ENCODE measurements at regions not wholly inside any gene's neighbourhood (a gene's known extent, or its start where the extent isn't known, plus 50 kb on each side); places are given as distances from the start of the nearest gene placed in this dataset.

DNA sequence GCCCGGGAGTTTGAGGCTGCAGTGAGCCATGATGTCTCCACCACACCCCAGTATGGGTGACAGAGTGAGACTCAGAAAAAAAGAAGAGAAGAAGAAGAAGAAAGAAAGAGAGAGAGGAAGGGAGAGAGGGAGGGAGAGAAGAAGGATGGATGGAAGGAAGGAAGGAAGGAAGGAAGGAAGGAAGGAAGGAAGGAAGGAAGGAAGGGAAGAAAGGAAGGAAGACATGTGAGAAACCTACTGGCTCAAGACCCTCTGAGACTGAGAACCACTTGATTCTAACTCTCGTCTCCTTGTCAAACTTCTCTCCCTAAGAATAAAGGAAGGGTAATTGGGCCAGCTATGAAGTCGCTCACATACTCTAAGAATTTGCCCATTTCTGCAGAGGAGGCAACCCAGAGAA, 148.1 kb upstream of the UBE2E1 start:
- Mint-ChIP-seq H3K36me3 (no peaks in the 10 kb centered on the region), H3K4me1 (peaks cover 10% of the 10 kb centered on the region), H3K9me3 (no peaks in the 10 kb centered on the region), H3K27ac (no peak overlapping the region), H3K4me3 (no peak overlapping the region)
- DNase-seq (ENCODE audit: low spot score in 2 of 2), result no peak
- ATAC-seq, result no peak

DNA sequence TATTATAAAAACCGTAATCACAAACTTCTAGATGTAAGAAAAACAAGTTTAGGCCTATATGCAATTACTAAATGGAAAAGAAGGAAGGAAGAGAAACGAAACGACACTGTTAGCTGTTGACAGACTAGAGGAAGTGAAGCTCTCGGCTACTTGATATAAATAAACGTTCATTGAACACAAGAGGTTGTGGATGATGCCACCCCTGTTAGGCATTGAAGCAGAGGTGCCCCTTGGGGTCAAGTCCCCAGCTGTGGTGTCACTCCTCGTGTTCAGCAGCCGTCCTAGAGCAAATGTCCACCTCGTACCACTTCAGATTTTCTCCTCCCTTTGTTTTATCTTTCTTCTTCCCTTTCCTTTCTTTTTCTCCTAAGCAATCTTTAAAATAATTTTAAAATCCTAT, 146.5 kb upstream of the UBE2E1 start:
- no peak for ATAC-seq
- Mint-ChIP-seq H3K4me3 (no peak overlapping the region), H3K27ac (no peak overlapping the region)

DNA sequence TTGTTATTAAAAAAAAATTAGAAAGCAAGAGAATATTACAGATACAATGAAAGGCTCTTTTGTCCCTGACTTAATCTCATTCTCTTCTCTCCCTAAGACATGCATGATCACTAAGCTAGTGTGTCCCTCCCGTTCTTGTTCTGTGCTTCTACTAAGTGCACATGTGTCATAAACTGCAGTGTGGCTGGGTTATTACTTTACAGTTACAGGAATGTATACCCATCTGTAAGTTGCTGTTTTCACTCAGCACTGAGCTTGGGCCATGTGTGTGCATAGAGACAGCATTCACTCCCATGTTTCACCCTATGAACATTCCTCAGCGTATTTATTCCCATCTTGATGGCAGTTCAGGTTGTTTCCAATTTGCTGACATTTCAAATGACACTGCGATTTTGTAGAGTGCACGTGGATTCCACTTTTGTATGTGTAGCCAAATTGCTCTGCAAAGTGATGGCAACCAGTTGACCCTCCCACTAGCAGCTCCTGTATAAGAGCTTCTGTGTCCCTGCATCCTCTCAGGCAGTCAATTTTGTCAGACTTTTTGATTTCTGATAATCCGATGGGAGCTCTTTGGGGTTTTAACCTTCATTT, 145.8 kb upstream of the UBE2E1 start:
- ATAC-seq (no peak), DNase-seq (ENCODE audit: low spot score in 2 of 2) (no peak)
- Mint-ChIP-seq H3K9me3 (no peaks in the 10 kb centered on the region), H3K27ac (no peak overlapping the region), H3K36me3 (no peaks in the 10 kb centered on the region), H3K4me1 (peaks cover 10% of the 10 kb centered on the region), H3K4me3 (no peak overlapping the region)

More for the DNA sequence above, 146.5 kb upstream of the UBE2E1 start:
- H3K4me1 Mint-ChIP-seq, result peaks cover 10% of the 10 kb centered on the region
- H3K36me3 Mint-ChIP-seq, result no peaks in the 10 kb centered on the region
- H3K9me3 Mint-ChIP-seq, result no peaks in the 10 kb centered on the region
- DNase-seq (ENCODE audit: low spot score in 2 of 2), result no peak

DNA sequence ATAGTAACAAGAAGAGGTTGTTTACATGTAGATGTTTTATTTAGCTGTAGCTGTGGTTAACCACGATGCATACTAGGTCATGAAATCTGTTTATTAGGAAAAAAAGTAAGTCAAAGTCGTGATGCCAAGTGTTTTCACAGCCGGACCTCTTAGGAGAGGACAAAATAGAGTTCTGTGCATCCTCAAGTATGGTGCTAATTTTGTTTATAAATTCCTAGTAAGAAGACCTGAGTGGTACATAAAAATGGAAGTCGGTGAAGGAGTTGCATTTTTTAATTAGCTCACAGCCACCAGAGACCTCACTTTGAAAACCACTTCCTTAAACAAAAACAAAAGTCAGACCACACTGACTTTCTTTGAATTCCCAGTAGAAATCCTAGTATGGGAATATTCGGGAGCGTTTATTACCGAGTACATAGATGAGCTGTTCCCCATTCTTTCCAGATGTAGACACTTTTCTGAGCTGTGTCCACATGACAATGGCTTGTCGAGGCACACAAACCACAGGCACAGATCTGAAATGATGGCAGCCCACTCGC, 143.6 kb upstream of the UBE2E1 start:
- DNase-seq (ENCODE audit: low spot score in 2 of 2) (no peak), ATAC-seq (no peak)
- Mint-ChIP-seq H3K9me3 (no peaks in the 10 kb centered on the region), H3K36me3 (no peaks in the 10 kb centered on the region), H3K27ac (no peak overlapping the region), H3K4me1 (peaks cover 10% of the 10 kb centered on the region), H3K4me3 (no peak overlapping the region)

DNA sequence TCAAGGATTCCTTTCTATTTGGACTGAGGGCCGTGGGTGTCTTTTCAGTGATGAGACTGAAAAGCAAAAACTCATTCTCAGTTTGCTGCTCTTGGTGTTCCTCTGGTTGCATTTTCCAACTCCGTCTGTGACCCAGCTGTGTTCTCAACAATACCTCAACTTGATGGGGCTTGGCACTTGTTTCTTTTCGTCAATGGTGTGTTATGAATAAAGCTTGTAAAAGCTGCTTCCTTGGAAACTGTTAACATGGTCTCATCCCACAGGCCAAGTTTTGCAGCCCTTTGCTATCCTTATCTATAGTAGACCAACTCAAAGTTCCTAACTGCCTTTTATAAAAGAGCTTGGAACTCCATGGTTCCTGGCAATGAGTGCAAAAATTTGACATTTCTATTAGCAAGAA, 142.5 kb upstream of the UBE2E1 start:
- ATAC-seq (no peak), DNase-seq (ENCODE audit: low spot score in 2 of 2) (no peak)
- Mint-ChIP-seq H3K4me1 (peaks cover 10% of the 10 kb centered on the region), H3K36me3 (no peaks in the 10 kb centered on the region), H3K4me3 (no peak overlapping the region), H3K9me3 (no peaks in the 10 kb centered on the region), H3K27ac (no peak overlapping the region)

DNA sequence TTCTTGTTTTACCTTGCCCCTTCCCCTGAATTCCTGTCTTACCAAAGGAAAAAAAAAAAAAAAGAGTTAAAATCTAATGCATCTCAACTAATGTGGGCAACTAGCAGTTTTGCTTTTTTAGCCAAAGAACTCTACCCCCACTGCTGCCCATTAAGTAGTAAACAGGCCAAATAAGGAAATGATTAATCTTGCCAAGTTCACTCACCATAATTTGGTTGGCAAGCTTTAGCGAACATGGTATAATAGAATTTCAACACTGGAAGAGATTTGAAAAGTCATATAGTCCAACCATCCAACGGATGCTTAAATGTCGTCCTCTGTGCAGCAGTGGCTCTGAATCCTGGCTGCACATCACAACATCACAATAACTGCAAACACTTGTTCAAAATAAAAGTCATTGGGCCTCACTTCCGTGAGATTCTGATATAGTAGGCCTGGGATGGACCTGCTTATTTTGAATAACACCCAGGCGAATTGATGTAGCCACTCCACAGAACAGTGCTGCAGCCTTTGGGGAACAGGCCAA, 142.0 kb upstream of the UBE2E1 start:
- H3K9me3 Mint-ChIP-seq, result no peaks in the 10 kb centered on the region
- ATAC-seq (no peak), DNase-seq (ENCODE audit: low spot score in 2 of 2) (no peak)
- peaks cover 10% of the 10 kb centered on the region for H3K4me1 Mint-ChIP-seq
- H3K36me3 Mint-ChIP-seq, result no peaks in the 10 kb centered on the region
- H3K4me3 Mint-ChIP-seq, result no peak overlapping the region
- H3K27ac Mint-ChIP-seq, result no peak overlapping the region

DNA sequence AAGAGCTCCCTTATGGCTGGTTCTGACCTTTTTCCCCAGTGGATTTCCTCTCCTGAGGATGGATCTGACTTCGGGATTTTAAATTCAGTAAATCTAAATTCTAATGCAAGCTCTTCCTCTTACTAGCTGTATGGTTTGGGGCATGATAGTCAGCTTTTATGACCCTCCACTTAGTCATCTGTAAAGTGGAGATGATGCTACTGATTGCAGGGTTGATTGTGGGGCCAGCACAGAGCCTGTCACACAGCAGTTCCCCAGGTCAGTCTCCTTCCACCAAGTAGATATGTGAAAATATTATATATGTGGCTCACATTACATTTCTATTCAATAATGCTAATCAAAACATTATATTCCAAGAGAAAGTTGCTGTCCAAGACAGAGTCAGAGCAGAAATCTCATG, 141.3 kb upstream of the UBE2E1 start:
- ATAC-seq (peak; percentile 79), DNase-seq (ENCODE audit: low spot score in 2 of 2) (no peak)
- H3K27ac Mint-ChIP-seq, result no peak overlapping the region
- H3K4me1 Mint-ChIP-seq, result peaks cover 10% of the 10 kb centered on the region
- no peaks in the 10 kb centered on the region for H3K9me3 Mint-ChIP-seq
- no peak overlapping the region for H3K4me3 Mint-ChIP-seq
- H3K36me3 Mint-ChIP-seq, result no peaks in the 10 kb centered on the region

DNA sequence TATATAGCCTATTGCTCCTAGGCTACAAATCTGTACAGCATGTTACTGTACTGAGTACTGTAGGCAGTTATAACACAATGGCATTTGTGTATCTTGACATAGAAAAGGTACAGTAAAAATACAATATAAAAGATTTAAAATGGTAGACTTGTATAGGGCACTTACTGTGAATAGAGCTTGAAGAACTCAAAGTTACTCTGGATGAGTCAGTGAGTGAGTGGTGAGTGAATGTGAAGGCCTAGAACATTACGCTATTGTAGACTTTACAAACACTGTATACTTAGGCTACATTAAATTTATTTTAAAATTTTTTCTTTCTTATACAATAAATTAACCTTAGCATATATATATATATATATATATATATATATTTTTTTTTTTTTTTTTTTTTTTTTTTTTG, 140.0 kb upstream of the UBE2E1 start:
- Mint-ChIP-seq H3K27ac (no peak overlapping the region), H3K36me3 (no peaks in the 10 kb centered on the region)

DNA sequence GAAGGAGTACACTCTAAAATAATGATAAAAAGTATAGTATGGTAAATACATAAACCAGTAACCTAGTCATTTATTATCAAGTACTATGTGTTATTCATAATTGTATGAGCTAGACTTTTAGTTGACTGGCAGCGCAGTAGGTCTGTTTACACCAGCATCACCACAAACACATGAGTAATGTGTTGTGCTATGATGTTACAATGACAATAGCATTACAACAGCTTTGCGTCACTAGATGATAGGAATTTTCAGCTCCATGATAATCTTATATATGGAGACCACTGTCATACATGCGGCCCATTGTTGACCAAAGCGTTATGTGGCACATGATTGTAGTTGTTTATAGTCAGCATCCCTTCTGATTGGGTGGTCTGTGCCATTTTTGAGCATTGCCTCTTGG, 138.9 kb upstream of the UBE2E1 start:
- ATAC-seq, result no peak
- Mint-ChIP-seq H3K36me3 (no peaks in the 10 kb centered on the region), H3K27ac (no peak overlapping the region), H3K4me1 (peaks cover 8% of the 10 kb centered on the region), H3K4me3 (no peak overlapping the region), H3K9me3 (no peaks in the 10 kb centered on the region)
- no peak for DNase-seq (ENCODE audit: low spot score in 2 of 2)

More for the DNA sequence above, 140.0 kb upstream of the UBE2E1 start:
- ATAC-seq (no peak), DNase-seq (ENCODE audit: low spot score in 2 of 2) (no peak)
- no peaks in the 10 kb centered on the region for H3K9me3 Mint-ChIP-seq
- no peak overlapping the region for H3K4me3 Mint-ChIP-seq
- H3K4me1 Mint-ChIP-seq, result peaks cover 10% of the 10 kb centered on the region

DNA sequence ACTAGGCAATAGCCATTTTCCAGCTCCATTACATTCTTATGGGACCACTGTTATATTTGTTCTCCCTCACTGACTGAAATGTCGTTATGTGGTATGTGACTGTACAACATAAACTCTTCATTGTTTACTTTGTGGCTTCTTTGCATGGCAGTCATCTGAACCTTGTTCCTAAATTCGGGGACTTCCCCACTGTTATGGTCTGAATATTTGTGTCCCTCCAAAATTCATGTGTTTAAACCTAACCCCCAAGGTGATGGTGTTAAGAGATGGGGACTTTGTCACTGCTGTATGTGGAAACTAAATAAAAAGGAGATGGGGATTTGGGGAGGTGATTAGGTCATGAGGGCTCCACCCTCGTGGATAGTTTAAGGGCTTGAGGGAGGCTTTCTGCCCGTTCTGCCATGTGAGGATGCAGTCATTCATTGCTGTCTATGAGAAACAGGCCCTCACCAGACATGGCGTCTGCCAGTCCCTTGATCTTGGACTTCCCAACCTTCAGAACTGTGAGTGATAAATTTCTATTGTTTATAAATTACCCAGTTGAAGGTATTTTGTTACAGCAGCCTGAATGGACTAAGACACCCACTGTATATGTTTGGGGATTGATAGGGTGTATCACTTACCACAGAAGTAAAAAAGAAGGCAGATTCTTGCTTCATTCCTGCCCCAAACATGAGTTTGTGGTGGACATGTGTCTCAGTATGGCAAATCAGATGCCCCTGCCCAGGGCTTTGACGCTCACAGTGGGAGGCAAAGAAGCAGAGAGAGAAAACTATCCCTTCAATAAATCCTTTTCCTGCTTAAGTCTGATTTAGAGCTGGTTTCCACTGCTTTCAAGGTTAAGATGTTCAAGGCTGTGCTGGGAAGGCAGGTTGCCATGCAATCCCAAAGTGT, 138.0 kb upstream of the UBE2E1 start:
- Mint-ChIP-seq H3K9me3 (no peaks in the 10 kb centered on the region), H3K36me3 (no peaks in the 10 kb centered on the region), H3K4me3 (no peak overlapping the region), H3K27ac (no peak overlapping the region), H3K4me1 (no peaks in the 10 kb centered on the region)
- ATAC-seq, result no peak
- no peak for DNase-seq (ENCODE audit: low spot score in 2 of 2)

DNA sequence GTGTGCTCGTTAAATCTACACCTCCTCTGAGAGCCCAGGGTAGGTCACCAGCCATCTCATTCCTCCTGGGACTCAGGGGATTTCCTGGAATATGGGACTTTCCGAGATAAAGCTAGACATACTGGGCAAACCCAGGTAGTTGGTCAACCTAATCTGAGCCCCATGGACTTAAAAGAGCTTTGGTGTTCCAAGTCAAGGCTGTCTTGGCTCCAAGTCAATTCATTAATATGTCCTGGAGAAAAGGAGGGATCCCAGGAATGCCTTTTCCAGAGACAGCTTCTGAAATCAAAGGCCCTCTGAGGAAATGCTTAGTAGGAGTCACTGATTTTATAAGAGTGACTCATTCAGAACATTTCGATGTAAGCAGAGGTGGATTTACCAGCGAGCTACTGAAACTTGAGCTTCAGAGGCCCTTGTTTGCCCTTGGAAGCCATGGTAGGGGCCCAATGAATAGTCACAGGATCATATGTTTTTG, 137.3 kb upstream of the UBE2E1 start:
- H3K27ac Mint-ChIP-seq, result no peak overlapping the region
- H3K36me3 Mint-ChIP-seq, result no peaks in the 10 kb centered on the region
- H3K4me1 Mint-ChIP-seq, result no peaks in the 10 kb centered on the region
- no peaks in the 10 kb centered on the region for H3K9me3 Mint-ChIP-seq
- no peak overlapping the region for H3K4me3 Mint-ChIP-seq
- DNase-seq (ENCODE audit: low spot score in 2 of 2), result no peak
- ATAC-seq, result no peak

DNA sequence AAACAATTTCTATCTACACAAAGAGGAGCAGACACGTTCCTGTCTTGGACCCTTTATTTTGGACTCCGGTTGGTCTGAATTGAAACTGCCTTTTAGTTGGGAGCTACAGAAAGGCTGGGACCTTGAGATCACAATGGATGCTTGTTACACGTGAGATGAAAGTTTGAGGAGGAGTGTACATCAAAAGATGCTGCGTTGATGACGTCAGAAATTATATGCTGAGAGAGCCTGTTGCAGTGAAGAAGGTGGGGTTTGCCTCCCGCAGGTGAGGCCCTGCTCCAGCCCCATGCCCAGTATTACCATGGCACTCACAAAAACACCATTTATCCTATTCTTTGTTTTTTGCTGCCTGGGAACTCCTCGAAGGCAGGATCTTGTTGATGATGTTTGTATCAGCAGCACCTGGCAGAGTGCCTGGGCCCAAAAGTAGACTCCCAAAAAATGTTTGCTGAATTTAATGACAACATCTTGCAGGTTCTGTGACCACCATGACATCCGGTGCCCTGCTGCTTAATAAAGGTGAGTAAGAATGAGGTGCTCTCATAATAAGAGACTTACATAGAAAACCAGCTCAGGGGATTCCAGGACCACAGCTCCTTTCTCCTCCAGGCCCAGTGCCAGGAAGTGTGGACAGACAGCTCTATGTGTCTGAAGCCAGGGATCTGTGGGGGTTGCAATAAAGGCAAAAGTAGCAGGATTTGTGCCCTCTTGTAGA, 136.1 kb upstream of the UBE2E1 start:
- ATAC-seq (no peak), DNase-seq (ENCODE audit: low spot score in 2 of 2) (no peak)
- Mint-ChIP-seq H3K36me3 (no peaks in the 10 kb centered on the region), H3K27ac (no peak overlapping the region), H3K9me3 (no peaks in the 10 kb centered on the region), H3K4me3 (no peak overlapping the region), H3K4me1 (no peaks in the 10 kb centered on the region)

DNA sequence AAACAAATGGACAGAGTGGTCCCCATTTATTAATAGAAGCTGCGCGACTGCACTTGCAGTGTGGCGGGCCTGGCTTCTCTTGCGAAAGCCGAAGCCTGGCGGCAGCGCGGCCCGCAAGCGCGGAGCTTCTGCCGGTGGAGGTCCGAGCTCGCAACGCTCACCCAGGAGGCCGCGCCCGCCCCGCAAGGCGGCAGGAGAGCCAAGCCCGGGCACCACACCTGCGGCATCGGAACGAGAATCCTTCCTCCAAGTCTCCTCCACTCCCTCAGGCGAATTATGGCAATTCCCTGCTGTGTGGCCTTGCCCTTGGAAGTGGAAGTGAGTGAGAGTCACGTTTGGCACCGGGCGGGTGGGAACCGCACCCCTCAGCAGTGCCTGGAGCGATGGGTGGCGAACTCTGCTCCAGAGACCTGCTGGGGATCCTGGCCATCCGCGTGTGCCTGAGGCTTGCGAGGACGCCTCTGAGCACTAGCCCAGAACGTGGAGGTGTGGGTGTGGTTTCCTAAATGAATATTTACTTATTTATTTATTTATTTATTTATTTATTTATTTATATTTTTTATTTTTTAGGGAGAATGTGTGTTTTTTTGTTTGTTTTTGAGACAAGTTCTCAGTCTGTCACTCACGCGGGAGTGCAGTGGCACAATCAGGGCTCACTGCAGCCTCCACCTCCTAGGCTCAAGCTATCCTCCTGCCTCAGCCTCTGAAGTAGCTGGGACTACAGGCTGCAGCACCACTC, 133.7 kb upstream of the UBE2E1 start:
- DNase-seq (ENCODE audit: low spot score in 2 of 2) (no peak), ATAC-seq (no peak)
- Mint-ChIP-seq H3K27ac (no peak overlapping the region), H3K9me3 (no peaks in the 10 kb centered on the region), H3K36me3 (no peaks in the 10 kb centered on the region), H3K4me3 (no peak overlapping the region), H3K4me1 (no peaks in the 10 kb centered on the region)

DNA sequence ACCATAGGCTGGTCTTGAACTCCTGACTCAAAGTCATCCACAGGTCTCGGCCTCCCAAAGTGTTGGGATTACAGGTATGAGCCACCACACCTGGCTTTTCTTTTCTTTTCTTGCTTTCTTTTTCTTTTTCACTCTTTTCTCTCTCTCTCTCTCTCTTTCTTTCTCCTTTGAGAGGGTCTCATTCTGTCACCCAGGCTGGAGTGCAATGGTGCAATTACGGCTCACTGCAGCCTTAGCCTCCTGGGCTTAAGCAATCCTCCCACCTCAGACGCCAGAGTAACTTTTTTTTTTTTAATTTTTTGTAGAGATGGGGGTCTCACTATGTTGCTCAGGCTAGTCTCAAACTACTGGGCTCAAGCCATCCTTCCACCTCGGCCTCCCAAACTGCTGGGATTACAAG, 133.1 kb upstream of the UBE2E1 start:
- Mint-ChIP-seq H3K9me3 (no peaks in the 10 kb centered on the region), H3K4me1 (no peaks in the 10 kb centered on the region), H3K27ac (no peak overlapping the region), H3K4me3 (no peak overlapping the region), H3K36me3 (no peaks in the 10 kb centered on the region)
- ATAC-seq (no peak), DNase-seq (ENCODE audit: low spot score in 2 of 2) (no peak)

DNA sequence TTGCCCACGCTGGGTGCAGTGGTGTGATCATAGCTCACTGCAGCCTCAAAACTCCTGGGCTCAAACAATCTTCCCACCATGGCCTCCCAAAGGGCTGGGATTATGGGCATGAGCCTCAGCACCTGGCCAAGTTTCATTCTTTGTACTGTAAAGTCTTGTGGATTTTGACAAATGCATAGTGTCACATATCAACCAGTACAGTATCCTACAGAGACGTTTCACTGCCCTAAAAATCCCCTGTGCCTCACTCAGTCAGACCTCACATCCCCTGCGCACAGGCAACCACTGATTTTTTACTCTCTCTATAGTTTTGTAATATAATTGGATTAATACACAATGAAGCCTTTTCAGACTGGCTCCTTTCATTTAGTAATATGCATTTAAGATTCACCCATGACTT, 130.7 kb upstream of the UBE2E1 start:
- H3K36me3 Mint-ChIP-seq, result no peaks in the 10 kb centered on the region
- DNase-seq (ENCODE audit: low spot score in 2 of 2), result no peak
- no peak for ATAC-seq
- no peak overlapping the region for H3K27ac Mint-ChIP-seq
- H3K4me1 Mint-ChIP-seq, result no peaks in the 10 kb centered on the region
- no peaks in the 10 kb centered on the region for H3K9me3 Mint-ChIP-seq
- H3K4me3 Mint-ChIP-seq, result no peak overlapping the region
